ENCODE measurements at regions not wholly inside any gene's neighbourhood (a gene's known extent, or its start where the extent isn't known, plus 50 kb on each side); places are given as distances from the start of the nearest gene placed in this dataset.
"Not testable (repeated sequence)": the region's sequence is repeated elsewhere in the genome, so short reads cannot be mapped to it uniquely, and the experiment has no call there.

DNA sequence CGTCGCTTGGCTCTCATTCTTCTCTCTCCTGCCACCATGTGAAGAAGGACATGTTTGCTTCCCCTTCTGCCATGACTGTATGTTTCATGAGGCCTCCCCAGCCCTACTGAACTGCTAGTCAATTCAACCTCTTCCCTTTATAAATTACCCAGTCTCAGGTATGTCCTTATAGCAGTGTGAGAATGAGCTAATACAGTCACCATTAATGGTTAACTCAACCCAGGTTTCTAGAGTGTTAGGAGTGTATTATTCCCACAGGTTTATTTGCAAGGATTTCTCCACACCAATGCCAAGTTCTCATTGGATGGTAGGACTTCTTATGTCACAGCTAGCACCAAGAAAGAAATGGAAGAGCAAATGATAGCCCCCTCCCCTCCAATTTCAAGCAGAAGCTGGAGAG, 71.9 kb downstream of the DYNAP start:
- Histone ChIP-seq H3K9ac (ENCODE audit: low read depth in 1 of 2, low read length in 2 of 2) (no peak overlapping the region), H3K4me1 (ENCODE audit: control insufficient read depth in 1 of 2, insufficient read depth in 2 of 2, low read length in 2 of 2) (no peaks in the 10 kb centered on the region), H3K27me3 (ENCODE audit: control insufficient read depth in 1 of 2, insufficient read depth in 2 of 2, low read length in 2 of 2) (no peaks in the 10 kb centered on the region), H3K27ac (ENCODE audit: low read depth, low read length) (no peak overlapping the region), H3K4me3 (ENCODE audit: low read depth in 1 of 2, low read length in 2 of 2) (no peak overlapping the region), H3K36me3 (ENCODE audit: control insufficient read depth in 1 of 2, insufficient read depth in 2 of 2, low read length in 2 of 2) (no peaks in the 10 kb centered on the region), H3K9me3 (ENCODE audit: control insufficient read depth in 1 of 2, low read length in 2 of 2) (no peaks in the 10 kb centered on the region)

- H3K27ac ChIP-seq (ENCODE audit: low read depth, low read length); H3K27me3 ChIP-seq (ENCODE audit: control insufficient read depth in 1 of 2, insufficient read depth in 2 of 2, low read length in 2 of 2); H3K9ac ChIP-seq (ENCODE audit: low read depth in 1 of 2, low read length in 2 of 2); H3K9me3 ChIP-seq (ENCODE audit: control insufficient read depth in 1 of 2, low read length in 2 of 2); H3K4me3 ChIP-seq (ENCODE audit: low read depth in 1 of 2, low read length in 2 of 2); H3K36me3 ChIP-seq (ENCODE audit: control insufficient read depth in 1 of 2, insufficient read depth in 2 of 2, low read length in 2 of 2); H3K4me1 ChIP-seq (ENCODE audit: control insufficient read depth in 1 of 2, insufficient read depth in 2 of 2, low read length in 2 of 2): not testable (repeated sequence)
Observed at GRCh38 chr18:54669701-54670100, 78.7 kb downstream of the DYNAP start.

GRCh38 chr18:54671291-54671881, 80.3 kb downstream of the DYNAP start:
- Histone ChIP-seq H3K27me3 (ENCODE audit: control insufficient read depth in 1 of 2, insufficient read depth in 2 of 2, low read length in 2 of 2) (no peaks in the 10 kb centered on the region), H3K9ac (ENCODE audit: low read depth in 1 of 2, low read length in 2 of 2) (no peak overlapping the region), H3K9me3 (ENCODE audit: control insufficient read depth in 1 of 2, low read length in 2 of 2) (no peaks in the 10 kb centered on the region), H3K4me1 (ENCODE audit: control insufficient read depth in 1 of 2, insufficient read depth in 2 of 2, low read length in 2 of 2) (no peaks in the 10 kb centered on the region), H3K27ac (ENCODE audit: low read depth, low read length) (no peak overlapping the region), H3K4me3 (ENCODE audit: low read depth in 1 of 2, low read length in 2 of 2) (no peak overlapping the region), H3K36me3 (ENCODE audit: control insufficient read depth in 1 of 2, insufficient read depth in 2 of 2, low read length in 2 of 2) (no peaks in the 10 kb centered on the region)

DNA sequence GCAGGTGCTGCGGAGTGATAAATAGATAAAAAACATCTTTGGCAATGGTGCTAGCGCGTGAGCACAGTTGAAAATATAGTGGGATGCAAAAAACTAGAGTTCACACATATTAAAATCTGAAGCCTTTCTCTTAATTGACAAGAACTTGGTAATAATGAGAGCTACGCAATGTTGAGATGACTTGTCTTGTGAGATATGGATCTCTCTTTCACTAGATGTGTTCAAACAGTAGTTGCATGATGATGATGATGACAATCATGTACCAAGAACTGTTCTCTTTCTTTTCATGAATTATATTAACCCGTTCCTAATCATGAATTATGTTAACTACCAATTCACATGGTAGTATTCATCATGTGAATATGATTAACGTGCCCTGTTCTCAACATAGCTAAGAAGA, 81.1 kb downstream of the DYNAP start:
- Histone ChIP-seq H3K4me1 (ENCODE audit: control insufficient read depth in 1 of 2, insufficient read depth in 2 of 2, low read length in 2 of 2) (no peaks in the 10 kb centered on the region), H3K9me3 (ENCODE audit: control insufficient read depth in 1 of 2, low read length in 2 of 2) (no peaks in the 10 kb centered on the region), H3K9ac (ENCODE audit: low read depth in 1 of 2, low read length in 2 of 2) (no peak overlapping the region), H3K4me3 (ENCODE audit: low read depth in 1 of 2, low read length in 2 of 2) (no peak overlapping the region), H3K27me3 (ENCODE audit: control insufficient read depth in 1 of 2, insufficient read depth in 2 of 2, low read length in 2 of 2) (no peaks in the 10 kb centered on the region), H3K36me3 (ENCODE audit: control insufficient read depth in 1 of 2, insufficient read depth in 2 of 2, low read length in 2 of 2) (no peaks in the 10 kb centered on the region), H3K27ac (ENCODE audit: low read depth, low read length) (no peak overlapping the region)

DNA sequence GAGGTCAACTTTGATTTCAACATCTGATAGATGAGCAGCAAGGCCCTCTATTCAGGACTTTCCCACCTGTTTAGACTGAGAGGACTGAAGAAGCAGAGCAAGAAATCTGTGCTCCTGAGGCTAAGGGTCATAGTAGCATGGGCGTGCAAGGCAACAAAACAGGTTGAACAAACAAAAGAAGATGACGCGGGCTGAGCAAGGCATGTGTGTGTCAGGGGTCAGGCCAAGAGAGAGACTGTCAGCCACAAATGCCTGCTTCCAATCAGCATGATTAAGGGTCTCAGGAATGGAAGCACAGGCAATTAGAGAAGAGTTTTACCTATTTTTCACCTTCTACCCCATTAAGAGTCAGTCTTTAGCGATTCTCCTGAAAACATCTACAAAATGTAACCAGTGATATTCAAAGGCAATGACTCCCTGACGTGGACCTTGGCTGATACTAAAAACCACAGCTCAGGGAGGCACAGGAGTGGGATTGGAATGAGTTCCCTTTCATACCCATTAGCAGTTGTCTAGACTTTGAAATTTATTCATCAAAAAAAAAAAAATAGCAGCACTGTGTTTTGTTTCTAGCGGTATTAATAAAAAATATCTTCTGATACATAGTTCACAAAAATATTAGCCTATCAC, 81.9 kb downstream of the DYNAP start:
- H3K4me1 ChIP-seq (ENCODE audit: control insufficient read depth in 1 of 2, insufficient read depth in 2 of 2, low read length in 2 of 2): no peaks in the 10 kb centered on the region
- no peak overlapping the region for H3K9ac ChIP-seq (ENCODE audit: low read depth in 1 of 2, low read length in 2 of 2)
- no peaks in the 10 kb centered on the region for H3K27me3 ChIP-seq (ENCODE audit: control insufficient read depth in 1 of 2, insufficient read depth in 2 of 2, low read length in 2 of 2)
- no peak overlapping the region for H3K27ac ChIP-seq (ENCODE audit: low read depth, low read length)
- H3K4me3 ChIP-seq (ENCODE audit: low read depth in 1 of 2, low read length in 2 of 2): no peak overlapping the region
- H3K9me3 ChIP-seq (ENCODE audit: control insufficient read depth in 1 of 2, low read length in 2 of 2): no peaks in the 10 kb centered on the region
- no peaks in the 10 kb centered on the region for H3K36me3 ChIP-seq (ENCODE audit: control insufficient read depth in 1 of 2, insufficient read depth in 2 of 2, low read length in 2 of 2)

GRCh38 chr18:54673936-54674335, 82.9 kb downstream of the DYNAP start:
- Histone ChIP-seq H3K27ac (ENCODE audit: low read depth, low read length) (no peak overlapping the region), H3K36me3 (ENCODE audit: control insufficient read depth in 1 of 2, insufficient read depth in 2 of 2, low read length in 2 of 2) (no peaks in the 10 kb centered on the region), H3K27me3 (ENCODE audit: control insufficient read depth in 1 of 2, insufficient read depth in 2 of 2, low read length in 2 of 2) (no peaks in the 10 kb centered on the region), H3K4me3 (ENCODE audit: low read depth in 1 of 2, low read length in 2 of 2) (no peak overlapping the region), H3K4me1 (ENCODE audit: control insufficient read depth in 1 of 2, insufficient read depth in 2 of 2, low read length in 2 of 2) (no peaks in the 10 kb centered on the region), H3K9ac (ENCODE audit: low read depth in 1 of 2, low read length in 2 of 2) (no peak overlapping the region), H3K9me3 (ENCODE audit: control insufficient read depth in 1 of 2, low read length in 2 of 2) (no peaks in the 10 kb centered on the region)

DNA sequence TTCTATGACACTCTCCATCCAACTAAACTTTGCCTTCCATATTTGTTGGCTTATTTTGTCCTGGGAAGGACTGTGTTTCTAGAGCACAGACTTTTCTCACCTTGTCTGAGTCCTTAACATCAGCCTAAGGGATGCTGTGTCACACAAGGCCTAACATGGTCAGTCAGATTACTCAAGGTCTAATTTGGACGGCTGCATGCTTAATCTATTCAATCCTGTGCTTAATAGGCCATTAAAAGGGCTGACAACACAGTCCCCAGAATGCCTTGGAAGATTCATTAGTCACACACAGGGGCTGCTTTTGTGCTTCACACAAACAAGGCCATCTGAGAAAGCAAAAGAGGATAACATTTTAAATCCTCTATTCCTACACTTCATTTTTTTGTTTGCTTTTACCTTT, 84.0 kb downstream of the DYNAP start:
- Histone ChIP-seq H3K4me1 (ENCODE audit: control insufficient read depth in 1 of 2, insufficient read depth in 2 of 2, low read length in 2 of 2) (no peaks in the 10 kb centered on the region), H3K9ac (ENCODE audit: low read depth in 1 of 2, low read length in 2 of 2) (no peak overlapping the region), H3K27me3 (ENCODE audit: control insufficient read depth in 1 of 2, insufficient read depth in 2 of 2, low read length in 2 of 2) (no peaks in the 10 kb centered on the region), H3K27ac (ENCODE audit: low read depth, low read length) (no peak overlapping the region), H3K9me3 (ENCODE audit: control insufficient read depth in 1 of 2, low read length in 2 of 2) (no peaks in the 10 kb centered on the region), H3K36me3 (ENCODE audit: control insufficient read depth in 1 of 2, insufficient read depth in 2 of 2, low read length in 2 of 2) (no peaks in the 10 kb centered on the region), H3K4me3 (ENCODE audit: low read depth in 1 of 2, low read length in 2 of 2) (no peak overlapping the region)

- Histone ChIP-seq H3K36me3 (ENCODE audit: control insufficient read depth in 1 of 2, insufficient read depth in 2 of 2, low read length in 2 of 2) (no peaks in the 10 kb centered on the region), H3K4me3 (ENCODE audit: low read depth in 1 of 2, low read length in 2 of 2) (no peak overlapping the region), H3K9ac (ENCODE audit: low read depth in 1 of 2, low read length in 2 of 2) (no peak overlapping the region), H3K9me3 (ENCODE audit: control insufficient read depth in 1 of 2, low read length in 2 of 2) (no peaks in the 10 kb centered on the region), H3K27ac (ENCODE audit: low read depth, low read length) (no peak overlapping the region), H3K4me1 (ENCODE audit: control insufficient read depth in 1 of 2, insufficient read depth in 2 of 2, low read length in 2 of 2) (no peaks in the 10 kb centered on the region), H3K27me3 (ENCODE audit: control insufficient read depth in 1 of 2, insufficient read depth in 2 of 2, low read length in 2 of 2) (no peaks in the 10 kb centered on the region)
Observed at GRCh38 chr18:54679318-54680149, 88.5 kb downstream of the DYNAP start.

GRCh38 chr18:54684784-54685183, 93.7 kb downstream of the DYNAP start:
- Histone ChIP-seq H3K4me3 (ENCODE audit: low read depth in 1 of 2, low read length in 2 of 2) (no peak overlapping the region), H3K9ac (ENCODE audit: low read depth in 1 of 2, low read length in 2 of 2) (no peak overlapping the region), H3K27me3 (ENCODE audit: control insufficient read depth in 1 of 2, insufficient read depth in 2 of 2, low read length in 2 of 2) (no peaks in the 10 kb centered on the region), H3K27ac (ENCODE audit: low read depth, low read length) (no peak overlapping the region), H3K36me3 (ENCODE audit: control insufficient read depth in 1 of 2, insufficient read depth in 2 of 2, low read length in 2 of 2) (no peaks in the 10 kb centered on the region), H3K4me1 (ENCODE audit: control insufficient read depth in 1 of 2, insufficient read depth in 2 of 2, low read length in 2 of 2) (no peaks in the 10 kb centered on the region), H3K9me3 (ENCODE audit: control insufficient read depth in 1 of 2, low read length in 2 of 2) (no peaks in the 10 kb centered on the region)

- H3K9me3 ChIP-seq (ENCODE audit: control insufficient read depth in 1 of 2, low read length in 2 of 2): no peaks in the 10 kb centered on the region
- H3K9ac ChIP-seq (ENCODE audit: low read depth in 1 of 2, low read length in 2 of 2): no peak overlapping the region
- H3K4me3 ChIP-seq (ENCODE audit: low read depth in 1 of 2, low read length in 2 of 2): no peak overlapping the region
- no peak overlapping the region for H3K27ac ChIP-seq (ENCODE audit: low read depth, low read length)
- H3K27me3 ChIP-seq (ENCODE audit: control insufficient read depth in 1 of 2, insufficient read depth in 2 of 2, low read length in 2 of 2): no peaks in the 10 kb centered on the region
- H3K4me1 ChIP-seq (ENCODE audit: control insufficient read depth in 1 of 2, insufficient read depth in 2 of 2, low read length in 2 of 2): no peaks in the 10 kb centered on the region
- H3K36me3 ChIP-seq (ENCODE audit: control insufficient read depth in 1 of 2, insufficient read depth in 2 of 2, low read length in 2 of 2): no peaks in the 10 kb centered on the region
Observed at GRCh38 chr18:54689319-54689718, 98.3 kb downstream of the DYNAP start.

All from duodenal mucosa (tissue), 2 donors.